ENCODE measurements at regions not wholly inside any gene's neighbourhood (a gene's known extent, or its start where the extent isn't known, plus 50 kb on each side); places are given as distances from the start of the nearest gene placed in this dataset.

GRCh38 chrX:116339407-116339806 is 97.0 kb upstream of the SLC6A14 start:
- Histone ChIP-seq H3K4me3 (ENCODE audit: low read depth in 1 of 2, low read length in 2 of 2) (no peak overlapping the region), H3K27ac (ENCODE audit: low read depth, low read length) (no peak overlapping the region), H3K9ac (ENCODE audit: low read depth in 1 of 2, low read length in 2 of 2) (no peak overlapping the region), H3K27me3 (ENCODE audit: control insufficient read depth in 1 of 2, insufficient read depth in 2 of 2, low read length in 2 of 2) (no peaks in the 10 kb centered on the region), H3K9me3 (ENCODE audit: control insufficient read depth in 1 of 2, low read length in 2 of 2) (no peaks in the 10 kb centered on the region), H3K36me3 (ENCODE audit: control insufficient read depth in 1 of 2, insufficient read depth in 2 of 2, low read length in 2 of 2) (no peaks in the 10 kb centered on the region), H3K4me1 (ENCODE audit: control insufficient read depth in 1 of 2, insufficient read depth in 2 of 2, low read length in 2 of 2) (no peaks in the 10 kb centered on the region)

- Histone ChIP-seq H3K27me3 (ENCODE audit: control insufficient read depth in 1 of 2, insufficient read depth in 2 of 2, low read length in 2 of 2) (no peaks in the 10 kb centered on the region), H3K9ac (ENCODE audit: low read depth in 1 of 2, low read length in 2 of 2) (no peak overlapping the region), H3K4me1 (ENCODE audit: control insufficient read depth in 1 of 2, insufficient read depth in 2 of 2, low read length in 2 of 2) (no peaks in the 10 kb centered on the region), H3K9me3 (ENCODE audit: control insufficient read depth in 1 of 2, low read length in 2 of 2) (no peaks in the 10 kb centered on the region), H3K4me3 (ENCODE audit: low read depth in 1 of 2, low read length in 2 of 2) (no peak overlapping the region), H3K27ac (ENCODE audit: low read depth, low read length) (no peak overlapping the region), H3K36me3 (ENCODE audit: control insufficient read depth in 1 of 2, insufficient read depth in 2 of 2, low read length in 2 of 2) (no peaks in the 10 kb centered on the region)
Measured at GRCh38 chrX:116342903-116343302, 93.5 kb upstream of the SLC6A14 start.

- H3K36me3 ChIP-seq (ENCODE audit: control insufficient read depth in 1 of 2, insufficient read depth in 2 of 2, low read length in 2 of 2), result no peaks in the 10 kb centered on the region
- no peaks in the 10 kb centered on the region for H3K9me3 ChIP-seq (ENCODE audit: control insufficient read depth in 1 of 2, low read length in 2 of 2)
- H3K27ac ChIP-seq (ENCODE audit: low read depth, low read length), result no peak overlapping the region
Measured at GRCh38 chrX:116345958-116346357, 90.4 kb upstream of the SLC6A14 start.

GRCh38 chrX:116357329-116357728 is 79.1 kb upstream of the SLC6A14 start:
- Histone ChIP-seq H3K9me3 (ENCODE audit: control insufficient read depth in 1 of 2, low read length in 2 of 2) (no peaks in the 10 kb centered on the region), H3K4me1 (ENCODE audit: control insufficient read depth in 1 of 2, insufficient read depth in 2 of 2, low read length in 2 of 2) (no peaks in the 10 kb centered on the region), H3K4me3 (ENCODE audit: low read depth in 1 of 2, low read length in 2 of 2) (no peak overlapping the region), H3K36me3 (ENCODE audit: control insufficient read depth in 1 of 2, insufficient read depth in 2 of 2, low read length in 2 of 2) (no peaks in the 10 kb centered on the region), H3K9ac (ENCODE audit: low read depth in 1 of 2, low read length in 2 of 2) (no peak overlapping the region), H3K27ac (ENCODE audit: low read depth, low read length) (no peak overlapping the region), H3K27me3 (ENCODE audit: control insufficient read depth in 1 of 2, insufficient read depth in 2 of 2, low read length in 2 of 2) (no peaks in the 10 kb centered on the region)

More at GRCh38 chrX:116345958-116346357, 90.4 kb upstream of the SLC6A14 start:
- H3K4me1 ChIP-seq (ENCODE audit: control insufficient read depth in 1 of 2, insufficient read depth in 2 of 2, low read length in 2 of 2), result no peaks in the 10 kb centered on the region
- no peak overlapping the region for H3K9ac ChIP-seq (ENCODE audit: low read depth in 1 of 2, low read length in 2 of 2)
- no peaks in the 10 kb centered on the region for H3K27me3 ChIP-seq (ENCODE audit: control insufficient read depth in 1 of 2, insufficient read depth in 2 of 2, low read length in 2 of 2)
- no peak overlapping the region for H3K4me3 ChIP-seq (ENCODE audit: low read depth in 1 of 2, low read length in 2 of 2)

DNA sequence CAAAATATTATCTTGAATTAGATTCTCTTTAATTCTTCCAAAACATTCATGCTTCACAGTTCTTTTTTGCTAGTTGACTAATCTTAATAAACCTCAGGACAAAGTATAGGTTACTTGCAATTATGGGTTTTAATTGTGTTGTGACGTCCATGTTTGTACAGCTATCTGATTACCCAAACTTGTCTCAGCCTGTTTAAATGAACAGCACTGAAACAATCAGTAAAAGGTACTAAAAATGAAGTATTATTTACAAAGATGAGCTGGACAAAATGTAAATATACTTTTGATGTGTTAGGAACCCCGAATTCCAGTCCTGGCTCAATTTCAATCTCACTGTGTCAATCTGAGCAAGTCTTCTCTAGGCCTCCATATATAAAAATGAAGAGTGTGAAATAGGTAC is 57.4 kb upstream of the SLC6A14 start:
- no peaks in the 10 kb centered on the region for H3K4me1 ChIP-seq (ENCODE audit: control insufficient read depth in 1 of 2, insufficient read depth in 2 of 2, low read length in 2 of 2)
- no peak overlapping the region for H3K27ac ChIP-seq (ENCODE audit: low read depth, low read length)
- H3K27me3 ChIP-seq (ENCODE audit: control insufficient read depth in 1 of 2, insufficient read depth in 2 of 2, low read length in 2 of 2), result no peaks in the 10 kb centered on the region
- no peaks in the 10 kb centered on the region for H3K36me3 ChIP-seq (ENCODE audit: control insufficient read depth in 1 of 2, insufficient read depth in 2 of 2, low read length in 2 of 2)
- no peak overlapping the region for H3K4me3 ChIP-seq (ENCODE audit: low read depth in 1 of 2, low read length in 2 of 2)
- no peaks in the 10 kb centered on the region for H3K9me3 ChIP-seq (ENCODE audit: control insufficient read depth in 1 of 2, low read length in 2 of 2)
- no peak overlapping the region for H3K9ac ChIP-seq (ENCODE audit: low read depth in 1 of 2, low read length in 2 of 2)

- no peaks in the 10 kb centered on the region for H3K9me3 ChIP-seq (ENCODE audit: control insufficient read depth in 1 of 2, low read length in 2 of 2)
- no peak overlapping the region for H3K4me3 ChIP-seq (ENCODE audit: low read depth in 1 of 2, low read length in 2 of 2)
- no peaks in the 10 kb centered on the region for H3K27me3 ChIP-seq (ENCODE audit: control insufficient read depth in 1 of 2, insufficient read depth in 2 of 2, low read length in 2 of 2)
- H3K4me1 ChIP-seq (ENCODE audit: control insufficient read depth in 1 of 2, insufficient read depth in 2 of 2, low read length in 2 of 2), result no peaks in the 10 kb centered on the region
- H3K36me3 ChIP-seq (ENCODE audit: control insufficient read depth in 1 of 2, insufficient read depth in 2 of 2, low read length in 2 of 2), result no peaks in the 10 kb centered on the region
- no peak overlapping the region for H3K27ac ChIP-seq (ENCODE audit: low read depth, low read length)
- no peak overlapping the region for H3K9ac ChIP-seq (ENCODE audit: low read depth in 1 of 2, low read length in 2 of 2)
Measured at GRCh38 chrX:116379854-116380253, 56.6 kb upstream of the SLC6A14 start.

DNA sequence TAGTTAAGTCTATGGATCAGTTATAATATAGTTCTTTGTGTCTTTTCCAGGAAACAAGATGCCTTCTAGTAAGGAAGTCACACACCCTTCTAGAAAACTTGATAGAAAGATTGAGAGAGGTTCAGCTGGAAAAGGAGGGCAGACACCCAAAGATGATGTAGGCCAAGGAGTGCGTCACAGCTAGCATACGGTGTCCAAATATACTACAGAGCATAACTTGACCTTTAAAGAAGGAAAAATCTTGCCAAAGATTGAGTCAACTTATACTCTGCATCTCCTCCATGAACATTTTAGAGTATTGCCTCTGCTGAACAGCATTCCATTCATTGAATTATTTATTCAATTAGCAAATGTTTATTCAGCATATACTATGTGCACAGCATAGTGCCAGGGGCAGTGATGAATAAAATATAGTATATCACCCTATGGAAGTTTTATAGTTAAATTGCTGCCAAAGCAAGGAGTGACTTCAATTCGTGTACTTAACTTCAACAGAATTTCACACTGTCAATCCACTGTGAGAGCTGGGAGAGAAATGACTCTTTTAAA is 51.9 kb upstream of the SLC6A14 start:
- no peak overlapping the region for H3K9ac ChIP-seq (ENCODE audit: low read depth in 1 of 2, low read length in 2 of 2)
- no peaks in the 10 kb centered on the region for H3K36me3 ChIP-seq (ENCODE audit: control insufficient read depth in 1 of 2, insufficient read depth in 2 of 2, low read length in 2 of 2)
- H3K4me1 ChIP-seq (ENCODE audit: control insufficient read depth in 1 of 2, insufficient read depth in 2 of 2, low read length in 2 of 2), result no peaks in the 10 kb centered on the region
- no peaks in the 10 kb centered on the region for H3K9me3 ChIP-seq (ENCODE audit: control insufficient read depth in 1 of 2, low read length in 2 of 2)
- no peak overlapping the region for H3K27ac ChIP-seq (ENCODE audit: low read depth, low read length)
- H3K4me3 ChIP-seq (ENCODE audit: low read depth in 1 of 2, low read length in 2 of 2), result no peak overlapping the region
- no peaks in the 10 kb centered on the region for H3K27me3 ChIP-seq (ENCODE audit: control insufficient read depth in 1 of 2, insufficient read depth in 2 of 2, low read length in 2 of 2)
